Left colon (tissue), 2 donors: ENCODE measurements at regions not wholly inside any gene's neighbourhood (a gene's known extent, or its start where the extent isn't known, plus 50 kb on each side); places are given as distances from the start of the nearest gene placed in this dataset.
A peak's percentile ranks its signal among the peaks of the same experiment; 100 is the strongest.
"Not testable (repeated sequence)": the region's sequence is repeated elsewhere in the genome, so short reads cannot be mapped to it uniquely, and the experiment has no call there.

Experiments
- ATAC-seq: fragments of 200-7000 bp; cut with Tn5 transposase; one replicate; pipeline ENCODE4 v1.9.1; 2020; ENCODE audit warnings: mild to moderate bottlenecking, moderate library complexity
- DNase-seq, 2 donors: peaks; one replicate each; pipeline ENCODE4 v3.0.0-alpha.2; 2020
- intact Hi-C, 2 donors: fragments of 100-400 bp; cut with DNase I in 1 of 2; cut with micrococcal nuclease in 1 of 2; formaldehyde crosslinking; loops; one replicate each; pipeline versions ENCODE4 v1.11.2 to v1.14.0; 2022; cut with DNase I, micrococcal nuclease
- donor health status: DM: no; HTN: no; CAD: no.
- donor health status: DM: yes; HTN: yes; CAD: no.

DNA sequence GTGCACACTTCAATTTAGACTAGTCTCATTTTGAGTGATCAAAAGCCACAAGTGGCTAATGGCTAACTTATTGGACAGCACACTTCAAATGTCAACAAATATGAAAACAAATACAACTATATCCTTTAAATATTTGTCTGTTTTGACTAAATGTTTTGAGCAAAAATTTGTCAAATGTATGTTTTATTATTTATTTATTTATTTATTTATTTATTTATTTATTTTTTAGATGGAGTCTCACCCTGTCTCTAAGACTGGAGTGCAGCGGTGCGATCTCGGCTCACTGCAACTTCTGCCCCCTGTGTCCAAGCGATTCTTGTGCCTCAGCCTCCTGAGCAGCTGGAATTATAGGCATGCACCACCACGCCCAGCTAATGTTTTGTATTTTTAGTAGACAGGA is 1392.1 kb upstream of the WWC1 start:
- intact Hi-C loops = no loop called here
- ATAC-seq (no peak), DNase-seq (no peak)

DNA sequence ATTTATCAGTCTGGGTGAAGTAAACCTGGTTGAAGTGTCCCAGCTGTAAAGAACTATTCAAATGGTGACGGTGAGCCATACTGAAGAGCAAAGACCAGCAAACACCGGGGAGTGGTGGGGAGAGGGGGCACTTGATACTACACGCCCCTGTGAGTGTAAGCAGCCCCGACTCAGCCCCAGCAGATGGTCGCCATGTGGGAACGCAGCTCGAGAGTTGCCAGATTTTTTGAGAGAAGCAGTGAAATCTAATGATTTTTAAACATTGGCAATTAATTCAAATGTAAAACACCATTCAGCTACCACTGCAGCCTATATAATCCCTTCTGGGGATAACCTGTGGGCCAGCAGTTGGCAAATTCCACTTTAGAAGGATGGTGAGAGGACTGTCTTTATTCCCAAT is 1386.9 kb upstream of the WWC1 start:
- DNase-seq (no peak), ATAC-seq (no peak)
- intact Hi-C loops = no loop called here

DNA sequence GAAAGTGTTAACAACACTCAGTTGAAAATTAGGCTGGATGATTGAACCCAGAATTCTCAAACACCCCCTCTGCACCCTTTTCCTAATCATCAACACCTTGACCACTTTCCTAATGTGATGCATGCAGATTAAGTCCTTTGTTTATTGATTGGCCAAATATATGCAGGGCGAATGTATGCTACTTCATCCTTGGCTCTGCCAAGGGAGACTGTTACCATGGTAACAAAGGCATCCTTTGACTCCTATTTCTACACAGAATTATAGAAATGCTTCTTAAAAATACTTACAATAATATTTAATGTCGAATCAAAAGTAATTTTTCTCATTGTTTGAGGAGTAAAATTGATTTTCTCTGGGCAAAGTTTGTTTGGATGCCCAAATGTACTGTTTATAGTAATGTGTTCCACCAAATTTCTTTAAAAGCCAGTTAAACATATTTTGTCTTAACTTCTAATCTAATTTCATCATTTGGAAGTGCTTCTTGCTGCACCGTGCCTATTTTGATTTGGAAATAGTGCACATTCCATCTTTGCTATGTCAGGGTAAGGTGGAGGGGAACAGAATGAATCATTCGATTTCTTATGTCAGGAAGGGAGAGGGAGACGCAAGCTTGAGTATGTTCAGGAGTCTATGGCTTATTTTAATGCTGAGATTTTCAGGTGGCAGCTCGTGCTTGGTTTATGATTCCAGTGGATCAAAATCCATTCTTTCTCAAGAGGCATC is 1384.3 kb upstream of the WWC1 start:
- intact Hi-C loops = no loop called here
- DNase-seq (no peak), ATAC-seq (no peak)

DNA sequence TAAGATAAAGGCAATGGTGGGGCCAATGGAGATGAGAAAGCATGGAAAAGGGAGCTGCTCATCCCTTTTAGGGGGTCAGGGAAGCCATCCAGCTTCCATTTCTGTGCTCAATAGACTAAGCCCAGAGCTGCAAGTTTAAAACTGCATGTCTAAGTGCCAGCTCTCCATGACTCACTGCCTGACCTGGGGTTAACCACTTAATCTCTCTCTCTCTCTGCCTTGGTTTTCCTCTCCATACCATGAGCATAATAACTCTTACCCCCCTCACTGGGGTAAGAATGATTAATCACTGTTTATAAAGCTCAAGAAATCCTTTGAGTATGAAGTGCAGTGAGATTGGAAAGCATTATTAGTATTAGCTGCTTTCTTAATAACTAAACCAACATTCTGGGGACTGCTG is 1382.4 kb upstream of the WWC1 start:
- DNase-seq (no peak), ATAC-seq (no peak)
- intact Hi-C loops = no loop called here

DNA sequence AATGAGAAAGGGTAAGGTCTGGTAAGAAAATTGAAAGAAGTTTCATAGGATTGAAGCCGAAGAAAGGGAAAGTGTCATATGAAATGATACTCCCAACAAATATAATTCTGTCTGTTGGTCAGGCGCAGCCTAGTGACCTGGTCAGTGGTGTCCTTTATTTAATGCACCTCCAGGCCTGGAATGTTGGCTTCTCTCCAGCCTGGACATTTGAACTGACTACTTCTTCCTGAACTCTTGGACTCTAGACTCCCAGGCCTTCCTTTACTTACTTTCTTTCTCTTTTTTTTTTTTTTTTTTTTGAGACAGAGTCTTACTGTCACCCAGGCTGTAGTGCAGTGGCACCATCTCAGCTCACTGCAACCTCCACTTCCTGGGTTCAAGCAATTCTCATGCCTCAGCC is 1381.5 kb upstream of the WWC1 start:
- ATAC-seq (no peak), DNase-seq (no peak)
- intact Hi-C loops = no loop called here

DNA sequence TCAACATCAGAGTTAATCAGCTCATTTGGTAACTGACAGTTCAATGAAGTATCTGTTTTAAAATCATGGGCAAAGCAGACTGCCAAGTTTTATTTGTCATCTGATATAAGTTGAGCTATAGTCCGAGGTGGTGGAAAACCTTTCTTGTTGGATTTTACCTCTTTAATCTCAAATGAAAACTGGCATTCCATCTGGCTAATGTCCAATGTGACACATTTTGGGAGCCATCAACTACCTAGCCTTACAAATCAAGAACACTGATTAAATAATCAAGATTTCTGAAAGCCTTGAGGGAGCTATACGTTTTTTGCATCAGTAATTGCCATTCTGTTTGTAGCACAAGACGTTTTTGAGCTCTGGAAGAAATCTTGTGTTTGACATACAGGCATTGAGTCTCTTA is 1380.5 kb upstream of the WWC1 start:
- ATAC-seq (no peak), DNase-seq (no peak)
- intact Hi-C loops = no loop called here

DNA sequence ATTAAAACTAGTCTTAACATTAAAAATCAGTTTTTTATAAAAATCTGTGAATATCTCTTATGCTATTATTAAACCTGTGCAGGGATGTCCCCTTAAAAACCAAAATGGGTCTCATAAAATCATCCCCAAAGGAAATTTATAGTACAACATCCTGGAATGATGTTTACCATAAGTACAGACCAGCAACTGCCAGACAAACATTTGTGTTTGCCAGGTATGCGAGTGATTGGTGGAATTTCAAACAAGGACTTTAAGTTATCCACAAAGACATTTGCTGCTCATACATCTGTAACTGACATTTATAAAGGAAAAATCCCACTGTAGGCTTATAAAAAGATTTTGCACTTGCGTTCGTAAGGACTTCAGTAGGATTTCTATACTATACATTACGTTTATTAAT is 1375.4 kb upstream of the WWC1 start:
- DNase-seq (no peak), ATAC-seq (no peak)
- intact Hi-C loops = no loop called here

DNA sequence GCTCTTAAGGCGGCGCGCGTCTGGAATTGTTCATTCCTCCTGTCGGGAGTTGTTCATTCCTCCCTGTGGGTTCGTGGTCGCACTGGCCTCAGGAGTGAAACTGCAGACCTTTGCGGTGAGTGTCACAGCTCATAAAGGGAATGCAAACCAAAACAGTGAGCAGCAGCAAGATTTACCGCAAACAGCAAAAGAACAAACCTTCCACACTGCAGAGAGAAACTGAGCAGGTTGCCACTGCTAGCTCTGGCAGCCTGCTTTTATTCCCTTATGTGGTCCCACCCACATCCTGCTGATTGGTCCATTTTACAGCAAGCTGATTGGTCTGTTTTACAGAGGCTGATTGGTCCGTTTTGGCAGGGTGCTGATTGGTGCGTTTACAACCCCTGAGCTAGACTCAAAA is 1365.3 kb upstream of the WWC1 start:
- ATAC-seq (no peak), DNase-seq (no peak)
- intact Hi-C loops = no loop called here

DNA sequence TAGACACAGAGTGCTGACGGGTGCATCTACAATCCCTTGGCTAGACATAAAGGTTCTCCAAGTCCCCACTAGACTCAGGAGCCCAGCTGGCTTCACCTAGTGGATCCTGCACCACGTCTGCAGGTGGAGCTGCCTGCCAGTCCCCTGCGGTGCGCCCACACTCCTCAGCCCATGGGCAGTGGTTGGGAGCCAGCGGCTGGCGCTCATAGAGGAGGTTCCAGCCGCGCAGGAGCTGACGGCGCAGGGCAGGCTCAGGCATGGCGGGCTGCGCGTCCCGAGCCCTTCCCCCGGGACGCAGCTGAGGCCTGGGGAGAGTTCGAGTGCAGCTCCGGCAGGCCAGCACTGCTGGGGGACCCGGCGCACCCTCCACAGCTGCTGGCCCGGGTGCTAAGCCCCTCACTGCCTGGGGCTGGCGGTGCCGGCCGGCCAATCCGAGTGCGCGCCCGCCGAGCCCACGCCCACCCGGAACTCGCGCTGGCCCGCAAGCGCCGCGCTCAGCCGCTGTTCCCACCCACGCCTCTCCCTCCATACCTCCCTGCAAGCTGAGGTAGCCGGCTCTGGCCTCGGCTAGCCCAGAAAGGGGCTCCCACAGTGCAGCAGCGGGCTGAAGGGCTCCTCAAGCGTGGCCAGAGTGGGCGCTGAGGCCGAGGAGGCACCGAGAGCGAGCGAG is 1364.5 kb upstream of the WWC1 start:
- ATAC-seq, intact Hi-C loops: not testable (repeated sequence)

DNA sequence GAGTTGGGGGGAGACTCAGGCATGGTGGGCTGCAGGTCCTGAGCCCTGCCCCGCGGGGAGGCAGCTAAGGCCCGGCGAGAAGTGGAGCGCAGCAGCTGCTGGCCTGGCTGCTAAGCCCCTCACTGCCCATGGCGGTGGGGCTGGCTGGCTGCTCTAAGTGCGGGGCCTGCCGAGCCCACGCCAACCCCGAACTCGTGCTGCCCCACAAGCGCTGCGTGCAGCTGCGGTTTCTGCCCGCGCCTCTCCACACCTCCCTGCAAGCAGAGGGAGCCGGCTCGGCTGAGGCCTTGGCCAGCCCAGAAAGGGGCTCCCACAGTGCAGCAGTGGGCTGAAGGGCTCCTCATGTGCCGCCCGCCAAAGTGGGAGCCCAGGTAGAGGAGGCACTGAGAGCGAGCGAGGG is 1355.1 kb upstream of the WWC1 start:
- ATAC-seq = no peak
- intact Hi-C loops = no loop called here
- DNase-seq = no peak

More for the DNA sequence above, 1364.5 kb upstream of the WWC1 start:
- DNase-seq = not testable (repeated sequence)

DNA sequence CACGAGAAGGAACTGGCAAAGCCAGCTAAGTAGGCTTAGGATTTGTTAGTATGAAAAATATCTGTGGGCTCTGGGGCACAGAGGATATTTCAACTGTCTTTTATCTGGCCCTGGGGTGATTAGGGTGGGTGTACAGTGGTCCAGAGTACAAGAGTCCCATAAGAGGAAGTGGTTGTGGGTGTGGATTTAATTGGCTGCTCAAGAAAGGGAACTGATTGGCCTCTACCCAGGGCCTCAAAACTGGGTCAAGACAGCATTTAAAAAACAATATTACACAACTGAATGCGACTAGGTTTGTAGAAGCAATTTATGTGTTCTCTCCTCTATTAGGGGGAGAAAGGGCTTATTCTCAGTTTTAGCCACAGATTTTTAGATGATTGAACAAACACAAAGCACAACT is 1353.4 kb upstream of the WWC1 start:
- intact Hi-C loops = no loop called here
- DNase-seq (no peak), ATAC-seq (no peak)

DNA sequence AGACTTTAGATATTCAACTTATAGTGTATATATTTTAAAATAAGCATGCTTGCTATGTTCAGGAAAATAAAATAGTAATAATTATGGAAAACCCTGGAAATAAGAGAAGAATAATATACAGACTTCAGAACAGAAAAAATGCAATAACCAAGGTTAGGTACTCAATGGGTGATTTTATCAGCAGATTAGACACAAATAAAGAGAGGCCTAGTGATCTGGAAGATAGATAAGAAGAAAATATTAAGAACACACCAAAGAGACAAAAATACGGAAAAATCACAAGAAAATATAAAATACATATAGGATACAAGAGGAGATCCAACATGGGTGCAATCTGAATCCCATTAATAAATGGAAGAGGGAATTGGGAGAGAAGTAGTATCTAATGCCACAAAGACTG is 1348.5 kb upstream of the WWC1 start:
- intact Hi-C loops = no loop called here
- no peak for ATAC-seq
- no peak for DNase-seq

DNA sequence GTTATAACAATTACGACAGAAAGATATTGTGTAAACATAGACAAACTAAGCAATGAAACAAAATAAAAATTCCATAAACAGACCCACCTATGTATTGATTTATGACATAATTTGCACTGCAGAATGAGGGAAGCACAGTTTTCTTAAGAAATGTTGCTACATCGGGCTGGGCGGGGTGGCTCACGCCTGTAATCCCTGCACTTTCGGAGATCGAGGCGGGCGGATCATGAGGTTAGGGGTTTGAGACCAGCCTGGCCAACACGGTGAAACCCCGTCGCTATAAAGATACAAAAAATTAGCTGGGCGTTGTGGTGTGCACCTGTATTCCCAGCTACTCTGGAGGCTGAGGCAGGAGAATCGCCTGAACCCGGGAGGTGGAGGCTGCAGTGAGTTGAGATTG is 1344.4 kb upstream of the WWC1 start:
- ATAC-seq = peak; percentile 84

DNA sequence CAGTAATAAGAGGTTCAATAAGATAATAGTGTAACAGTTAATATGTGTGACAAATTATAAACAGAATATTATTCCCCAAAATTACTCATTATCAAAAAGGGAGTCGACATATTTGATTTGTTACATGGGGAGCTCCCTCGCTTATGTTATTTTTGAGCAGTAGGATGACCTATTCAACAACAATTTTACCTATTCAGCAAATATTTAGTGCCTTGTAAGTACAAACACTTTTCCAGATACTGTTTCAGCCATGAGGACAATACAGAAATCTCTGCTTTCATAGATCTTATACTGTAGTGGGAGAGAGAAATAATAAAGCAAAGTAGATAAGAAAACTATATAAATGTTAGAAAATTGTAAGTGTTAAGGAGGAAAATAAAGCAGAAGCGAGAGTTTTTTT is 1342.8 kb upstream of the WWC1 start:
- intact Hi-C loops = no loop called here
- DNase-seq (no peak), ATAC-seq (no peak)

More for the DNA sequence above, 1344.4 kb upstream of the WWC1 start:
- peak; percentile 23 to 27 for DNase-seq
- intact Hi-C loops = no loop called here

DNA sequence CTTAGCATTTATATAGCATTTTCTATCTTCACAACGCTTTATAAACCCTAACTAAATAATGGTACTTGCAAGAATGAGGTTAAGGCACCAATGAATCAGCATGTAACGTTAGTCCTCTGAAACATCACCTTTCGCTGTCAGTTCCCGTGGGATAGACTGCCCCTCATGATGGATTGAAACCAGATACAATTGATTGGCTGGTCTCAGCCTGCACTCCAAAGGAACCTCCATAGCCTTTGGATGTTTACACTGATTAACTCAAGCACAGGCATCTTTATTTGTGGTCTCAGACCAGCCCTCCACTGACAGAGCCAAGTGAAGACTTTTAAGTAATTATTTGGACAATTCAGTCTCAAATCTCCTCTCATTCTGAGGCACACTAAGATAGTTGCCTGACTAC is 1339.4 kb upstream of the WWC1 start:
- DNase-seq = no peak
- intact Hi-C loops = no loop called here
- ATAC-seq = no peak

DNA sequence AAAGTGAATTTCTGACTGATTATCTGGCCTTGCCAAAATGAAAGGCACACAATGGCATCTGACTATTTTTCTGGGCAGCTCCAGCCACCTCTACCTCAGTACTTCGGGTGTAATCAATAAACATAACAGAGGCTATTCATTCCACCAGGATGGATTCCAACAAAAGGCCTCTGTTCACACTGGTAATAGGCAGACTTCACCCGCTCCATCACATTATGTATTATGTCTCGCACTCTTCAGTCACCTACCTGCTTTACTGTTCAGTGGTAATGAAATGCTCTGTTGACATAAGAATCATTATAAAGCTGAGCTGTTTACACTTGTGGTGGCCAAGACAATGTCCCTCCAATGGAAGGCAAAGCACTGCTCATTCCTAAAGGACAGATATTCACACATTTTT is 1333.7 kb upstream of the WWC1 start:
- intact Hi-C loops = no loop called here
- ATAC-seq (no peak), DNase-seq (no peak)

DNA sequence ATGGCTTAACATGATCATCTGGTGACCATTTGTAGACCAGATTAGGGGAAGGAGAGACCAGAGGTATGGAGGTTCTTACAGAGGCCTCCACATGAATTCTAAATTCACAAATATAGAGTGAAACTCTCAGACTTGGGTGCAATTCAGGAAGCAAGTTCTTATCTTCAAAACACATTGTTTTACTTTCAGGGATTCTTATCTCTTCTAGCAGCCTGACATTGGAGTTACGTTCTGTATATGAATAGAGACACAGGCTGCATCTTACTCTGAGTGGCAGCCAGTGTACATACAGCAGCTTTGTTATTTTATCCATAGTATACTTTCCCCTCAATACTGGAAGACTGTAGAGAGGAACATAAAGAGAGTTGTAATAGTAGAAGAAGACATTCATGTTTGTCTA is 1331.7 kb upstream of the WWC1 start:
- ATAC-seq (no peak), DNase-seq (no peak)
- intact Hi-C loops = no loop called here

DNA sequence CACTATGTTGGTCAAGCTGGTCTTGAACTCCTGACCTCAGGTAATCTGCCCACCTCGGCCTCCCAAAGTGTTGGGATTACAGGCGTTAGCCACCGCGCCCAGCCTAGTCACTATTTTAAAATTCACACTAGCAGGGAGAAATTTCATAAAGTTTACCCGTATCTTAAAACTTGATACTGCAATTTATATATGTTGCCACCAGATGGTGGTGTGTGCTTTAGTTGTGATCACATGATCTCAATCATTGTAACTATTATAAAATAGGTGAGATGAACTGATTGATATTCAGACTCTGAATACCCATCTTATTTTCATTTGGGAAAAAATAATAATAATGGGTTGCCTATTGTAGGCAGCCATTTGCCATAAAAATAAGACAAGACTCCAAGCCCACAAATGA is 1330.4 kb upstream of the WWC1 start:
- intact Hi-C loops = no loop called here
- ATAC-seq = peak; percentile 61
- DNase-seq = no peak

DNA sequence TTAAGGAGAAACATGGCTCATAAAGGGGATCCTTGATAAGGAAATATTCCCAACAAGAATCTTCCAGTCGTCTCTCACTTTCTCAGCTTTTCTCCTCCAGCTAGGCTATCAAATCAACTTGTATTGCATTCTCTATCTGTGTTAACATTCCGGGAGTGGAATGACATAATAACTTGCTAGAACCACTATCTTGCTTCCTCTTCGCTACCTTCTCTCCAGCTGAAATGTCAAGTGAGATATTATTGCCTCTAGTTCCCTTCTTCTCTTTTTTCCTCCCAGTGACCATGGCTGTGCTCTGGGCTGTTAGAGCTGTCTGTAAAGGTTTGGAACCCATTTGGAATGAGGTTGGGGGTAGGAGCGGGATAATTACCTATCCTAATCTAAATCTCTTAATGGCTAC is 1329.5 kb upstream of the WWC1 start:
- ATAC-seq (no peak), DNase-seq (no peak)
- intact Hi-C loops = no loop called here

DNA sequence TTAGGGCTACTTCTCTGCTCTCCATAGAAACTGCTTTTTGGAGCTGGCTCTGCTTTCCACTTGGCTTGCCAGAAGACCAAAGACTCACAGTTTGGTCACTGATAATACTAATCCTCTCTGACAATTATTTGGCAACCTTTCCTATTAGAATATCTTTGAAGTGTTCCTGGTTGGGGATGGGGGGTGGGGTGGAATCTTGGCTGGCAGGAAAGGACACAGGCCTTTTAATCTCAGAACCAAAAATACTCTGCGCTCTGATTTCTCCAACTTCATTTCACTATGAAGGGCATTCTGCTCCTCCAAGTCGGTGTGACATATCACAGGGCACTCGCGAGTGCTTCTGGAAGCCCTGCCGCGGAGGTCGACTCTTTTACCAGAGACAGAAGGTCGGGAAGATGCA is 1329.0 kb upstream of the WWC1 start:
- ATAC-seq (no peak), DNase-seq (no peak)
- intact Hi-C loops = no loop called here

DNA sequence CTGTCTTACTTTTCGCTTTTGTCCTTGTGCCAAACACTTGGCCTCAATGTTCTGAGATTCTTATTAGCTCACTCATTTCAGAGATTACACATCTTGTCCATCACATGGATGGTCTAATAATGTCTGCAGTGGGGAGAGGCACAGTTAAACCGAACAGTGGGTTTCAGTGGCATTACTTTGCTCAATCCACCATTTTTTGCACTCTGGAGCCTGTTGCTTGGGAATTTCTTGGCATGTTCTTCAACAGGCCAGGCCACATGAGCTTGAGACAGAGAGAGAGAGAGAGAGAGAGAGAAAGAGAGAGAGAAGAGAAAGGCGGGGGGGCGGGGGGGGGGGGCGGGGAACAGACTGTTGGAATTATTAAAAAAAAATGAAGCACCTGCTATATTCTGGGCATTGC is 1327.8 kb upstream of the WWC1 start:
- DNase-seq (no peak), ATAC-seq (no peak)
- intact Hi-C loops = no loop called here
